Astrocyte (in vitro differentiated cells and primary cell): ENCODE measurements at regions not wholly inside any gene's neighbourhood (a gene's known extent, or its start where the extent isn't known, plus 50 kb on each side); places are given as distances from the start of the nearest gene placed in this dataset.

ENCODE experiments used
- CTCF ChIP-seq: IDR thresholded peaks from 2 replicates; pipeline ENCODE4 v1.5.1; 2011; ENCODE audit warnings: low read depth, mild to moderate bottlenecking, inconsistent platforms, low read length, moderate library complexity; ENCODE audit not compliant: insufficient read depth
- EZH2 ChIP-seq: IDR thresholded peaks from 2 replicates; pipeline ENCODE4 v1.6.1; 2012; ENCODE audit warnings: mild to moderate bottlenecking, low read length, inconsistent platforms; ENCODE audit not compliant: insufficient read depth

DNA sequence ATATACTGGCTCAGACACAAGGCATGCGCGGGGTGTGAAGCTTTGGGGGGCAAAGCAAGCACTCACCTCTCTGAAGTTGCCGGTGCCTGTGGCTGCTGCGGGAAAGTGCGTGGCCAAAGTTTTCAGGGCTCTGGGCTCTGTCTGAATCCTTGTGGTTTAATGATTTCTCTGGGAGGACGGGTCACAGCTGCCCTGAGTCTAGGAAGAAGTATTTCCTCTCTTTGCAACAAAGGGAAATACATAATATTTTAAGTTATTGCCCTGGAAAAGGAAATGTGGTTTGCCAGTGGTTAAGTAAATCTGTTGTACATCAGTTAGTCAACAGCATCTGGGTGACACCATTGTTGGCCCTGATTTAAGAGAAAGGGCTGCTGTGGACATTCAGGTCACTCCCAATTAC, 56.7 kb upstream of the ZDBF2 start:
- TF ChIP-seq CTCF = no peak
- TF ChIP-seq EZH2 = no peak
